ENCODE measurements at regions not wholly inside any gene's neighbourhood (a gene's known extent, or its start where the extent isn't known, plus 50 kb on each side); places are given as distances from the start of the nearest gene placed in this dataset.

DNA sequence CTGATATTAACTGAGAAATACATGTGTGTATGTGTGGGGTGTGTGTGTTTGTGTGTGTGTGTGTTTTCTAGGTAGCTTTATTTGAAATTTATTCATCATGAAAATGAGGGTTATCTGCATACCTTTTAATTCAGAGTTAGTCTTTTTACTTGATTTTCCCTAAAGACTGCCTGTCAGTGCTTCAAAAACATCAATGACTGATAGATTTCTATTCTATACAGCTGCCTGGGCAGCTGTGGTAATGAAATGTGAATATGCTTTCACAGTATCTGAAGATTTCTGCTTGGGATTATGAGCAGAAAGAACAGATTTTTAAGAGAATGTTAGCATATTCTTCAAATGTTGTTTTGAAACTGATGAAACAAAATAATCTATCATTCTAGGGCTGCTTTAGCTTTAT, 119.7 kb upstream of the ZRANB2 start:
- no peak overlapping the region for H3K9ac ChIP-seq
- H3K4me1 ChIP-seq: no peaks in the 10 kb centered on the region
- H3K4me3 ChIP-seq: no peak overlapping the region
- H4K20me1 ChIP-seq: no peaks in the 10 kb centered on the region
- no peak overlapping the region for H3K27ac ChIP-seq
- no peak for TF ChIP-seq Cebpa-rat (IDR thresholded peaks at IDR 0.05)
- no peaks in the 10 kb centered on the region for H3K36me3 ChIP-seq
- H3K27me3 ChIP-seq: no peaks in the 10 kb centered on the region
- no peaks in the 10 kb centered on the region for H3K9me3 ChIP-seq
- no peak overlapping the region for H3K4me2 ChIP-seq

DNA sequence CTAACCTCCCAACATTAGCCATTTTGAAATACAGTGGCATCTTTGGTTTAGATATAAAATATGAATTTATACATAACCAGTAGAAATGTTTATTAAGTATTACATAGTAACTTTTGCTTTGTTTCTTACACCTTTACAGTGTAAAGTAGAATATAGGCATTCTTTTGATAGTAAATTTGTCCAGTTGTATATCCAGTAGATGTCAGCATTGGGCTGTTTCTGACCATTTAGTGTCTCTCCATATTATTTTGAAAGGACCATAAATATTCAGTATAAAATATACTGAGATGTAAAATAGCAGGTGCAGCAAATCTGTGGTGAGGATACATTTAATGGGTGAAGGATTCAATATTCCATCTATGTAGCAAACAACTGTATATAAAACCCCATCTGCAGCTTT, 115.8 kb upstream of the ZRANB2 start:
- no peak overlapping the region for H3K4me2 ChIP-seq
- H3K4me3 ChIP-seq: no peak overlapping the region
- H3K27ac ChIP-seq: no peak overlapping the region
- no peaks in the 10 kb centered on the region for H4K20me1 ChIP-seq
- no peak overlapping the region for H3K9ac ChIP-seq
- no peaks in the 10 kb centered on the region for H3K4me1 ChIP-seq
- no peaks in the 10 kb centered on the region for H3K9me3 ChIP-seq
- no peaks in the 10 kb centered on the region for H3K27me3 ChIP-seq
- H3K36me3 ChIP-seq: no peaks in the 10 kb centered on the region
- no peak for TF ChIP-seq Cebpa-rat (IDR thresholded peaks at IDR 0.05)

DNA sequence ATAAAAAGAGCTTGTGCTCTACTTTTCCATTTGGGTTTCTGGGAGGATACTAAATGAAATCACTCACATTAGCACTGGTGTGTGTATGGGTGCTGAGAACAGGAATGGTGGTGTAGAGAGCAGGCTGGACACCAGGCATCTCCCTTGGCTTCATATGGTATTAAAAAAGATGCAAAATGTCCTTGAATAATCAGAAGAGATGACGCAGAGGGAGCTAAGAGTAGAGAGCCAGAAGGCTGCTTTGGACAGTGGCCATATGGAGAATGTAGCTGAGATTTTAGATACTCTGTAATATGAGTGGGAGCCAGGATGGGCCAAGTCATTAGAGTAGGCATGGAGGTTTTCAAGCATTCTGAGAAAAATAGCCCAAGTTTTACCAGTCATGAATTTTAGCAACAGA, 112.3 kb upstream of the ZRANB2 start:
- no peaks in the 10 kb centered on the region for H3K36me3 ChIP-seq
- H3K9ac ChIP-seq: no peak overlapping the region
- no peak overlapping the region for H3K4me2 ChIP-seq
- H3K27me3 ChIP-seq: no peaks in the 10 kb centered on the region
- no peaks in the 10 kb centered on the region for H4K20me1 ChIP-seq
- no peaks in the 10 kb centered on the region for H3K9me3 ChIP-seq
- no peak overlapping the region for H3K27ac ChIP-seq
- no peaks in the 10 kb centered on the region for H3K4me1 ChIP-seq
- no peak overlapping the region for H3K4me3 ChIP-seq
- TF ChIP-seq Cebpa-rat (IDR thresholded peaks at IDR 0.05): no peak

DNA sequence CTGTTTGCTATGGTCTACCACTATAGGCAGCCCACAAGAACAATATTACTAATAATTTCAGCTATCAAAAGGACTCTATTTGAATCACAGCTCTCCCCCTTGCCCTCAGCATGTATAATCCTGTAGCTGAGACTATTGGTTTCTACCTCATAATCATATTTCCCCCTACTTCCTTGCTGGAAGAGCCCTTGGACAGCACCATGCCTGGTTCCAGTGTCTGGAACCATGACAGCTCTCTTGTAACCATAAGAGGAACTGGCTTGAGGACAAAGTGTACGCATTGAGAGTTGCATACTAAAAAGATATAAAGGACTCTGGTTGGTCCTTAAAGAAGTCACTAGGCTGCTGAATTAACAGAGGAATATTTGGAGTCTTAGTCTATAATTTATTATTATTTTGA, 110.7 kb upstream of the ZRANB2 start:
- Histone ChIP-seq H3K9me3 (no peaks in the 10 kb centered on the region), H3K27me3 (no peaks in the 10 kb centered on the region), H3K4me1 (no peaks in the 10 kb centered on the region), H3K4me2 (no peak overlapping the region), H3K4me3 (no peak overlapping the region), H4K20me1 (no peaks in the 10 kb centered on the region), H3K36me3 (no peaks in the 10 kb centered on the region), H3K9ac (no peak overlapping the region), H3K27ac (no peak overlapping the region)
- TF ChIP-seq Cebpa-rat (IDR thresholded peaks at IDR 0.05): no peak

DNA sequence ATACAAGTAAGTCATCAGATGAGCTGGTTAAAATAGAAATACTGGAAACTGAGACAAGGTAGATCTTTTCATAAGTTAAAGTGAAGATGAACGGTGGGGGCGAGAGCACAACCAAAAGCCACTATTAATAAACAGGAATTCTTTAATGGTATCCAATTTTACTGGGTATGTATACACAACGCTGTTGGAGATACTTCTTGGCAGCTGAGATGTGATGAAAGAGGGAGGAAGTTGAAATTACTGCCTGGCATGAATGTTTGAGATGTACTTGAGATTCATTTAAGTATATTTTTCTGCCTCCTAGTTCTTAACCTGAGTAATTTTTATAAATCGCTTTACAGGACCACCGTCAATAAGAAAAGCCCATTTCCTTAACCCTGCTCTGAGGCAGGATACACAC, 110.0 kb upstream of the ZRANB2 start:
- Histone ChIP-seq H3K9me3 (no peaks in the 10 kb centered on the region), H4K20me1 (no peaks in the 10 kb centered on the region), H3K4me1 (no peaks in the 10 kb centered on the region), H3K36me3 (no peaks in the 10 kb centered on the region), H3K27me3 (no peaks in the 10 kb centered on the region), H3K27ac (no peak overlapping the region), H3K4me3 (no peak overlapping the region), H3K4me2 (no peak overlapping the region), H3K9ac (no peak overlapping the region)
- no peak for TF ChIP-seq Cebpa-rat (IDR thresholded peaks at IDR 0.05)

DNA sequence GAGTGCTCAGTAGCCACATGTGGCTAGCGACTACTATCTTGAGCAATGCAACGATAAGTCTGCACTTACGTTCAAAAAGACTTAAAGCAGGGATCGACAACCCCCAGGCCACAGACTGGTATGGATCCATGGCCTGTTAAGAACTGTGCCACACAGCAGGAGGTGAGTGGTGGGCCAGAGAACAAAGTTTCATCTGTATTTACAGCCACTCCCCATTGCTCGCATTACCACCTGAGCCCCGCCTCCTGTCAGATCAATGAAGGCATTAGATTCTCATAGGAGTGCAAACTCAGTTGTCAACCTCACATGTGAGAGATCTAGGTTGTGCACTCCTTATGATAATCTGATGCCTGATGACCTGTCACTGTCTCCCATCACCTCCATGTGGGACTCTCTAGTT, 103.6 kb upstream of the ZRANB2 start:
- no peak overlapping the region for H3K27ac ChIP-seq
- no peaks in the 10 kb centered on the region for H3K9me3 ChIP-seq
- no peak overlapping the region for H3K9ac ChIP-seq
- H3K36me3 ChIP-seq: no peaks in the 10 kb centered on the region
- H3K27me3 ChIP-seq: no peaks in the 10 kb centered on the region
- no peak overlapping the region for H3K4me3 ChIP-seq
- TF ChIP-seq Cebpa-rat (IDR thresholded peaks at IDR 0.05): no peak
- H3K4me2 ChIP-seq: no peak overlapping the region
- H4K20me1 ChIP-seq: no peaks in the 10 kb centered on the region
- no peaks in the 10 kb centered on the region for H3K4me1 ChIP-seq

DNA sequence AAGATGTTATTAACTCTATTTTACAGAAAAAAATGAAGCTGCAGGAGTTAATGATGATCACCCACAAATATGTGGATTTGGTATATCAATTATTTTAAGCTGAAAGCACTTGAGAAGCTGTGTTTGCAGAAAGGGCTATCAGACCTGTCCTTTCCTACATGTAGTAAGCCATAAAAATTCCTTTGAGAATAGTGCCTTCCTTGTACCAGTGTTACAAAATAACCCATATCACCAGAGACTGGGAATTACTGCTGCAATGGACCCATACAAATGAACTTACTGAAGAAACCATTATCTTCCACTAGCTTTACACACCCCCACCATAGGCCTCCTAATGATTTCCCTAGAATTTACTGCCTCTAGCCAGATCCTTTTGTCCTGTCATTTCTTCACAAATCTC, 99.2 kb upstream of the ZRANB2 start:
- TF ChIP-seq Cebpa-rat (IDR thresholded peaks at IDR 0.05): no peak
- no peak overlapping the region for H3K9ac ChIP-seq
- H3K36me3 ChIP-seq: no peaks in the 10 kb centered on the region
- no peak overlapping the region for H3K4me3 ChIP-seq
- no peak overlapping the region for H3K4me2 ChIP-seq
- H3K4me1 ChIP-seq: no peaks in the 10 kb centered on the region
- H3K27ac ChIP-seq: no peak overlapping the region
- no peaks in the 10 kb centered on the region for H3K27me3 ChIP-seq
- H4K20me1 ChIP-seq: no peaks in the 10 kb centered on the region
- H3K9me3 ChIP-seq: no peaks in the 10 kb centered on the region

DNA sequence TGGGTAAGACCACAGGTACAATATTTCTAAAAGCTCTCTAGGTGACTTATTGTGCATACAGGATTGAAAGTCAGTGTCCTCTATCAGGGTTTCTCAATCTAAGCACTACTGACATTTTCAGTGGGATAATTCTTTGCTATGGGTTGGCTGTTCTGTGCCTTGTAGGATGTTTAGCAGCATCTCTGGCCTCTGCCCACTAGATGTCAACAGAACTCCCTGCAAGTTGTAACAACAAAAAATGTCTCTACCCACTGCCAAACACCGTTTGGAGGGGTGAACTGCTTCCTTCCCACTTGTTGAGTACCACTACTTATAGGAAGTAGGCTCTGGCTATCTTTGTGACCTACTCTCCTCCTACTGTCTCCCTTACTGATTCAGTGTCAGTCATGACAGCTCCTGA, 90.1 kb upstream of the ZRANB2 start:
- Histone ChIP-seq H3K4me3 (no peak overlapping the region), H4K20me1 (no peaks in the 10 kb centered on the region), H3K27me3 (no peaks in the 10 kb centered on the region), H3K36me3 (no peaks in the 10 kb centered on the region), H3K9me3 (no peaks in the 10 kb centered on the region; the same call in 1 of the 2 replicates), H3K9ac (no peak overlapping the region), H3K4me1 (no peaks in the 10 kb centered on the region), H3K4me2 (no peak overlapping the region), H3K27ac (no peak overlapping the region)
- TF ChIP-seq Cebpa-rat (IDR thresholded peaks at IDR 0.05): no peak

DNA sequence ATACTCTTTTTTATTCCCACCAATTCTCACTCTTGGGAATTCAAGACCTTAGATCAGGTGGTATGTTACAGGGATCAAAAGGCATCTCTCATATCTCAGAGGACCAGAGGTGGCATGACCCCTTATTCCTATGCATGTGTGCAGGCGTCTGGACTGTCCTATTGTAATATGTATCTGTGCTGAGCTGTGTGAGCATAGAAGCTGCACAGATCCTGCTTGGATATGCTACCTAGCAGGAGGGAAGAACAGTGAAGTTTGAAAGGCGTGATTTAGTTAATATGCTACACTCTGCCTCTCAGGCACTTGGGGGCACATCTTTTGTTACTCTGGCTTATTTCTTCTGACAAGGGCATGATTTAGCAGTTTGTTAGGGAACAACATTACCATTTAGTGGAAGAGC, 86.7 kb upstream of the ZRANB2 start:
- TF ChIP-seq Cebpa-rat (IDR thresholded peaks at IDR 0.05): no peak
- Histone ChIP-seq H3K4me1 (no peaks in the 10 kb centered on the region), H3K27me3 (no peaks in the 10 kb centered on the region), H3K4me3 (no peak overlapping the region), H3K27ac (no peak overlapping the region), H3K4me2 (no peak overlapping the region), H4K20me1 (no peaks in the 10 kb centered on the region), H3K9ac (no peak overlapping the region), H3K36me3 (no peaks in the 10 kb centered on the region), H3K9me3 (no peaks in the 10 kb centered on the region; the same call in 1 of the 2 replicates)

DNA sequence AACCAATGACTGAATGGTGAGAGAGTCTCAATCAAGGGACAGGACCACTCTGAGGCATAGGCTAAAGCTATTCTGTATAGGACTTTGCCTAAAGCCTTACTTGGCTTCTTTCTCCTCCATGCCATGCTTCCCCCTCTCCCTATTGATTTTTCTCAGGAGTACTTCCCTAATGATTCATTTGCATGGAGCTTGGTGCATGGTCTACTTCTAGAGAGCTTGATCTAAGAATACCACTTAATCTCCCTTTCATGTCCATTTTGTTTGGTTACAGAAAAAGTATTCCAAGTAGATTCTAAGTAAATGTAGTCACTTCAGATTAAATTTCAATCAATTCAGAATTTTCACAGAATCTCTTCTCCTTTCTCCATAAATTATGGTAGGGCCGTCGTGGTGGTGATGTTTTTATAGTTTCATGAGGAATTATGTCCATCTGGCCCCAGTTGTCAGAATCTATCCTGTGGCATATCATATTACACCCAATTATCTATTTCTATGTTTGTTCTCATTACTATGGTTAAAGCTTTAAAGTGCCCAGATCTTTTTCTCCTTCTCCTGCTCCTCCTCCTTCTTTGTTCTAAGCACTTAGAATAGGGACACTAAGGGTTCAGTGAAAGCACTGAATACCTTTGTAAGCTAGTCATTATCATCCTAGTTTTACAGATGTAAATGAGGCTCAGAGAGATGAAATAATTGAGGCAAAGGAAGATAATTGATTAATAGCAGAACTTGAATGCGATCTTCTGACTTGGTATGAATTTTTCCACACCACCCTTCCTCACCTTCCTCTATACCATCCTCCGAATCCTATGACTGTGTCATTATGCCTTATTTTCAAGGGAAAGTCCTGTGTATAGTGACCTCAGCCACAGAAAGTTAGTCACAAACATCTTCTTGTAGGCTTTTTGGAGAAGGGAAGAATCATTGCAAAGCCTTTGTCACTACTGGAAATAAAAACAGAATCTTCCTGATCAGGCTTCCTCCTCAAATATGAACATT, 85.6 kb upstream of the ZRANB2 start:
- TF ChIP-seq Cebpa-rat (IDR thresholded peaks at IDR 0.05): no peak
- no peak overlapping the region for H3K4me3 ChIP-seq
- no peak overlapping the region for H3K9ac ChIP-seq
- no peak overlapping the region for H3K4me2 ChIP-seq
- no peaks in the 10 kb centered on the region for H4K20me1 ChIP-seq
- H3K4me1 ChIP-seq: no peaks in the 10 kb centered on the region
- no peaks in the 10 kb centered on the region for H3K36me3 ChIP-seq
- no peaks in the 10 kb centered on the region for H3K9me3 ChIP-seq
- H3K27ac ChIP-seq: no peak overlapping the region
- no peaks in the 10 kb centered on the region for H3K27me3 ChIP-seq
